ENCODE measurements at regions not wholly inside any gene's neighbourhood (a gene's known extent, or its start where the extent isn't known, plus 50 kb on each side); places are given as distances from the start of the nearest gene placed in this dataset.

DNA sequence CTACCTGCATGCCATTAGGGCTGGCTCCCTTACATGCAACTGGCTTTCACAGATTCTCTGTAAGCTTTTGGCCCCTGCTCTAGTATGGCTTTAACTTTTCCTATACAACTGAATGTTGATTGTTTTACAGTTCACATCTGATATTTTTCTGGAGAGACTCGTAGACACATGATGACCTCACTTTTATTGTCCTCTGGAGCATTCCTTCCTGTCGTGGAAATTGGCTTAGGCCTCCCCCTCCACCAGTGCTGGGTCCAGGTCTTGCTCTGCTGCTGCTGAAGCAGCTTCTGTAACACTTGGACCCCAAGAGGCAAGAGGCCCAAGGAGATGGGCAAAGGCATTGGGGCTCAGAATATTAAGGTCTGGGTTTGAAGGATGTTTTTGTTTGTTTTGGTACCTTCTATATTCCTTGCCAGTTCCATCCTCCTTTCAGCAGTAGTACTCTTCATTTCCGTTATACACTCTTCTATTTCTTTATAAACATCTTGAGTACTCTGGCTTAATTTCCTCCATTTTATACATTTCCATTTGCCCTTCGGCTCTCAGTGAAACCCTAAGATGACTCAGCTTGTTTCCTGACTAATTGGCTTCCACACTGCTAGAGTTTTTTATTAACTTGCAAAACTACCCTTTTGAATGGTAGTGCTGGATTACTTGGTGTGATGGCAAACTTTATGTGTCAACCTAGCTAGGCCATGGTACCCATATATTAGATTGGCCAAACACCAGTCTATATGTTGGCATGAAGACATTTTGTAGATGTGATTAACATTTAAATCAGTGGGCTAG lies 219.8 kb downstream of the CDCA7 start:
- TF ChIP-seq, protein P1, sequence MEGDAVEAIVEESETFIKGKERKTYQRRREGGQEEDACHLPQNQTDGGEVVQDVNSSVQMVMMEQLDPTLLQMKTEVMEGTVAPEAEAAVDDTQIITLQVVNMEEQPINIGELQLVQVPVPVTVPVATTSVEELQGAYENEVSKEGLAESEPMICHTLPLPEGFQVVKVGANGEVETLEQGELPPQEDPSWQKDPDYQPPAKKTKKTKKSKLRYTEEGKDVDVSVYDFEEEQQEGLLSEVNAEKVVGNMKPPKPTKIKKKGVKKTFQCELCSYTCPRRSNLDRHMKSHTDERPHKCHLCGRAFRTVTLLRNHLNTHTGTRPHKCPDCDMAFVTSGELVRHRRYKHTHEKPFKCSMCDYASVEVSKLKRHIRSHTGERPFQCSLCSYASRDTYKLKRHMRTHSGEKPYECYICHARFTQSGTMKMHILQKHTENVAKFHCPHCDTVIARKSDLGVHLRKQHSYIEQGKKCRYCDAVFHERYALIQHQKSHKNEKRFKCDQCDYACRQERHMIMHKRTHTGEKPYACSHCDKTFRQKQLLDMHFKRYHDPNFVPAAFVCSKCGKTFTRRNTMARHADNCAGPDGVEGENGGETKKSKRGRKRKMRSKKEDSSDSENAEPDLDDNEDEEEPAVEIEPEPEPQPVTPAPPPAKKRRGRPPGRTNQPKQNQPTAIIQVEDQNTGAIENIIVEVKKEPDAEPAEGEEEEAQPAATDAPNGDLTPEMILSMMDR (IDR thresholded peaks at IDR 0.05; ENCODE audit: borderline replicate concordance, control extremely low read depth, extremely low read depth, insufficient read depth, missing control alignments): no peak

DNA sequence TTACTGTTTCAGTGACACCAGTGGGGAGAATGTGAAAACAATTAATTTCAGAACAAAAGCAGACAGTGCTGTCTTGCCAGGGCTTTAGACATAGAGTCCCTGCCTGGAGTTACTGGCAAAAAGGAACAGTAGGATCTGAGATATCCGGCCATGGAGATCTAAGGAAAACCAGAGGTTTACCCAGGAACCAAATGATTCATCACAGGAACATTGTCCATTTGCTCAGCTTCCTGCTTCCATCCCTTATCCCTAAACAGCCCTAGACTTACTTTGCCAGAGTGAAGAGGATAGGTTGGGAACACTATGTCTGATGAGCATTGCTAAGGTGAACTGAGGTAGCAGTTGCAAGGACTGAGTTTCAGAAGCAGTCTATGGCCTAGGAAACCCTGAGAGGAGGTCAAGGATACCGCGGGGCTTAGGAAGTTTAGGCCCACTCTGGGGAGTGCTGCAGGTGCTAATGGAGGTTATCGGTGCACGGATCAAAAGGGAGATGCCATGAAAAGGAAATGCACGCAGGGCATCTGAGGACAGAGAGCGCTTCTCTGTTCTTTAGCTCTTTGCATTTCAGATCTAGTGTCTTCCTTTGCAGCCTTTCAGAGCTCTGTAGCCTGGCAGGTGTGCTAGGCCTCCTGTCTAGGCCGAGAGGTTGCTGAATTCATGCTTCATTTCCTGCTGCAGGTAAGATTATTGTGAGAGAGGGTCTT lies 223.9 kb downstream of the CDCA7 start:
- TF ChIP-seq, protein P1 (IDR thresholded peaks at IDR 0.05; ENCODE audit: borderline replicate concordance, control extremely low read depth, extremely low read depth, insufficient read depth, missing control alignments): no peak
- DNase-seq (ENCODE audit: low spot score): no peak
- in situ Hi-C loops (cut with MboI; ENCODE audit: low sequenced_read_pairs, unreplicated experiment): no loop called here

More for the DNA sequence above, 219.8 kb downstream of the CDCA7 start:
- no peak for DNase-seq (ENCODE audit: low spot score)
- in situ Hi-C loops (cut with MboI; ENCODE audit: low sequenced_read_pairs, unreplicated experiment): no loop called here

- no peak for DNase-seq (ENCODE audit: low spot score)
- TF ChIP-seq, protein P1 (IDR thresholded peaks at IDR 0.05; ENCODE audit: borderline replicate concordance, control extremely low read depth, extremely low read depth, insufficient read depth, missing control alignments): no peak
- in situ Hi-C loops (cut with MboI; ENCODE audit: low sequenced_read_pairs, unreplicated experiment): no loop called here
Observed at GRCh38 chr2:173580351-173580750, 225.7 kb downstream of the CDCA7 start.

DNA sequence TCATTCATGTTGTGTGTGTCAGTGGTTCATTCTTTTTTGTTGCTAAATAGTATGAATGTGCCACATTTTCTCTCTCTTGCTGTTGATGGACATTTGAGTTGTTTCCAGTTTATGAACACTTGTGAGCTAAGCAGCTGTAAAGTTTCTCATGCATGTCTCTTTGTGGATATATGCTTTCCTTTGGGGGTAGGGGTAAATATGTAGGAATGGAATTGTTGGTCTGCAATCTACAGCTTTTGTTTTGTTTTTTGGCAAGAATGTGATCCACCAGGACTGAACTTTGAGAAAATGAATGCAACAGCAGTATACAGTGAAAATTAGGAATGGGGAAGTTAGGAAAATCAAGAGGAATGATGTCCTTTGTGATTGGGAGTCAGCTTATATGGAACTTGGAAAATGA lies 226.3 kb downstream of the CDCA7 start:
- in situ Hi-C loops (cut with MboI; ENCODE audit: low sequenced_read_pairs, unreplicated experiment): no loop called here
- TF ChIP-seq, protein P1 (IDR thresholded peaks at IDR 0.05; ENCODE audit: borderline replicate concordance, control extremely low read depth, extremely low read depth, insufficient read depth, missing control alignments): no peak

DNA sequence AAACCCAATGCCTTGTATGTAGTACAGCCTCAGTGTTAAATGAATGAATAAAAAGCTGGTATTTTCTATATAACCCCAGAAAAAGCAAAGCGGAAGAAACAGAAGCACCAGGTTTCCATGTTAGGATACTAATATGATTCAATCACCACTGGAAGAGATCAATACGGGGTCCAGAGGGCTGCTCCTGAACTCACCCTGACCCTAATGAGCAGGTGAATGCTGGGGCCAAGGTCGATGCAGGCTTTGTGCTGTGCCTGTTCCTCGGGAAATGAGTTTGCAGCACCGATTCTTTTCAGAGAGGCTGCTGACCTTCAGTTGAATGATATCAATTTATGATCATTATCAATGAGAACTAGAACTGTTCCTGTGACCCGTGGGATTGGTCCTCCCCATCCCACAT lies 228.5 kb downstream of the CDCA7 start:
- TF ChIP-seq, protein P1 (IDR thresholded peaks at IDR 0.05; ENCODE audit: borderline replicate concordance, control extremely low read depth, extremely low read depth, insufficient read depth, missing control alignments): no peak
- DNase-seq (ENCODE audit: low spot score): no peak
- in situ Hi-C loops (cut with MboI; ENCODE audit: low sequenced_read_pairs, unreplicated experiment): no loop called here

More for the DNA sequence above, 226.3 kb downstream of the CDCA7 start:
- DNase-seq (ENCODE audit: low spot score): no peak

- TF ChIP-seq, protein P1 (IDR thresholded peaks at IDR 0.05; ENCODE audit: borderline replicate concordance, control extremely low read depth, extremely low read depth, insufficient read depth, missing control alignments): no peak
- no peak for DNase-seq (ENCODE audit: low spot score)
- in situ Hi-C loops (cut with MboI; ENCODE audit: low sequenced_read_pairs, unreplicated experiment): no loop called here
Observed at GRCh38 chr2:173584000-173584399, 229.3 kb downstream of the CDCA7 start.

Data from GM13976 (cell line).